Stimulated activated CD4-positive, alpha-beta T cell treated with anti-CD3 and anti-CD28 coated beads, TNF-alpha, amount 100 ng/mL, for 48 hours (primary cell): ENCODE measurements at regions not wholly inside any gene's neighbourhood (a gene's known extent, or its start where the extent isn't known, plus 50 kb on each side); places are given as distances from the start of the nearest gene placed in this dataset.

Source experiments
- DNase-seq, 3 donors: peaks; one replicate each; pipeline ENCODE4 v3.0.0-alpha.2; 2020; ENCODE audit warnings: low read depth in 3 of 3

DNA sequence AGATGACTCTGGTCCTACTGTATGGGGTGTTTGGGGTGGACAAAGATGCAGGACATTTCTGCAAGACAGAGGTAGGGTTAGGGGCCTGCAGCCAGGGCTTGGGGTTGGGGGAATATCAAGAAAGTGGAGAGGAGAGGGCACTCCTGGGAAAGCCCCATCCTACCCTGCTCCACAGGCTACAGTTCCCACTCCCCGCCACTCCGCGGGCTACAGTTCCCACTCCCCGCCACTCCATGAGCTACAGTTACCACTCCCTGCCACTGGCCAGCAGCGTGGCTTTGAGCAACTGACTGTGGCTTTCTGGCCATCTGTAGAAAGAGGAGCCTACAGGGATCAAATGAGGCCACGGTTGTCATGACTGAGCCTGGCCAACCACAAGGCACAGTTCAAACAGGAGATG, 93.8 kb upstream of the GRIK3 start:
- no peak for DNase-seq

DNA sequence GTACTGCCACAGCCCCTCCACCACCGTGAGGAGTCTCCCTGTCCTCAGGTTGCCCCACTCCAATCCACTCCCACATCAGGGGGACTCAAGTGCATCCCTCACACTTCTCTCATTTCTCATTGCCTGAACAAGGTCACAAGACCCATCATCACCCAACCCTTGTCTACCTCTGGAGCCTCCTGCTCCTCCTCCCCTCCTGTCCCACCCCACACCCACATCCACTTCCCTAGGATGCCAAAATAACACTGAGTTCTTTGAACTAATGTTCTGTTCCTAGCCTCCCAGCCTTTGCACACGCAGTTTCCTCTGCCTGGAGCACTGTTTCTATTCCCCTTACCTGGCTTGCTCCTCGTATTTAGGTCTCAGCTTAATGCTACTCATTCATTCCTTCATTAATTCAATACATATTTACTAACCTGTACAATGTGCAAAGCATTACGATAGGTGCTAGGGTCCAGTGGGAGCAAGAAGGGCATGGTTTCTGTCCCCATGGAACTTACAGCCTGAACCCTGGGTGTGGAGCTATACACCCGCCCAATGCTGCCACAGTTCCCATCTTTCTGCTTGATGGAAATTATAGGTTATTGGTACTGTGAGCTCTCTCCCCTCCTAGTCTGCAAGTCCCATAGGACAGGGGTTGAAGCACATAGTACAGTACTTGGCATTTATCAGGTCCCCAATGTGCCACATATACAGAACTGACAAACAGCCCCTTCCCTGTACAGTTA, 96.1 kb upstream of the GRIK3 start:
- no peak for DNase-seq

DNA sequence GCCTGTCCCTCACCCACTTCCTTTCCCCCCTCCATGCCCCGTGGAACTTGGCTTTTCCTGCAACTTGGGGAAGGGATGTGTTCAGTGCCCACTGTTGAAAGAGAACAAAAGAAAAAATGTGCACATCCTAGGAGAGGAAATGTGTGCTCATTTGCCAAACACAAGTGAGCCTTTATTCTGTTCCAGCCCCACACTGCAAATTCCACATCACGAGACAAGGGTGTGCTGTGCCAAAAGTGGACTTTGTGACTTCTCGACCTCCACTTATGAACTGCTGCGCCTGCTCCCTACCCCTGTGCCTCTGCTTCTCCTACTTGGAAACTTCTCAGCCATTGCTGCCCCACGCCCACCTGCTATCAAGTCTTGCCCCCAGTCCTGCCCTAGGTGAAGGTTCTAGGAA, 97.0 kb upstream of the GRIK3 start:
- DNase-seq: no peak

DNA sequence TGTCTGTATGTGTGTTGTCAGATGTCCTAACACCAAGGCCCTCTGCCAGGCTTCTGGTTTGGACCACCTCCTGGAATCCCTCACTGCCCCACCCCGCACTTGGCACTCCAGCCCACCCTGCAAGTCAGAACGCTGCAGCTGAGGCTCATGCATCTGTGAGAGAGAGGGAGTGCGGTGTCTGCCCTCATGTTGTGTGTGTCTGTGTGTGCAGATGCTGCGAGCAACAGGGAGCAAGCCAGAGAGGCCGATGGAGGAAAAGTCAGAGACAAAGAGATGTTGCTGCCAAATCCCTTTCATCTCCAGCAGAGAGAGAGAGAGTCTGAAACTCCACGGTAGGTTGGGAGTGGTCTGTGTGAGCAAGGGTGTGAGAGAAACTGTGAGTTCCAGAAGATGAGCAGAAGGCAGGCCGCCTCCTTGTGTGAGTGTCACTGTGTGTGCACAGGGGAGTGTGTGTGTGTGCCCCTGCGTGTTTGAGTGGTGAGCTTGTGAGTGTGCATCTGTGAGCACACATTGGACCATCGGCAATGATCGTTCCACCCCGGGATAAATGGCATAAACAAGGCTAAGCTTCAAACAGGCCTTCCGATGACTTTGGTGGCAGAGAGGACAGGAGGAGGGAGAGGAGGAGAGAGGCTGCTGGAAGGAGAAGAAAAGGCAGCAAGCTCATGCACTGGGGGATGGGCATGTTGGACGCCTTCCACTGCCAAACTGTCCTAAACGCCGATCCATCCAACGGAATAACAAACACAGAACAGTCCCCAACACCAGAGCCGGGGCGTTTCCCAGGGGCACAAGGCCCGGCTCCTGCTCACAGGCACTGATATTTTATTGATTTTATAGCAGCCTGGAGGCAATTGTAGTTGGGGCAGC, 99.2 kb upstream of the GRIK3 start:
- no peak for DNase-seq

DNA sequence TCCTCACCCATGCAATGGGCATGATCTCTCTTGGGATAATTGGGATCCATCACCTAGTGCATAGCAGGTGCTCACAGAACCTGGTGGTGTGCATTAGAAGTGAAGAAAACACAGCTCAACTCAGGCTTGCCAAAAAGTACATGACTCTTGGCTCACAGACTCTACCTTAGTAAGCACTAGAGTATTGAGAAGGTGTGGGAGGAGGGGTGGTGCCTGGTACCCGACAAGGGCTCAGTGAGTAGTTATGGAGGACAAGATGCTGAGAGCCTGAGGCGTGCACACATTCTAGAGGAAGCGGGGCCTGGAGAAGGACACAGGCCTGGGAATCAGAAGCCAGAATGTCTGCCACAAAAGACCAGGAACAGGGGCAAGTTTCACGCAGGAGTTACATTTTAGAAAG, 100.3 kb upstream of the GRIK3 start:
- no peak for DNase-seq

DNA sequence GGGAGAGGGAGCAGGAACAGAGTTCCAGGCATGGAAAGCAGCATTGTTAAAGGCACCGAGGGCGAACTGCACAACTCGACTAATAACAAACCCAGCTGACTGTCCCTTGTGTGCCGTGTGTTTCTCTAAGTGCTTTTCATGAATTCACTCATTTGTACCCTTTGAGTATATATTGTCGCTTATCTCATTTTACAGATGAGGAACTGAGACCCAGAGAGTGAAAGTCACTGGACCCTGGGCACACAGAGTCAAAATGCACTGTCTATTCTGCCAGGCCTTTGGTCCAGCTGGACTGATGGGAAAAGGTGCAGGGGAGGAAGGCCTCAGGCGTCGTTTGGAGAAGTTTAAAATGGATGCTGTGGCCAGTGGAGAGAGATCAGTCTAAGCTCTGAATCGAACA, 100.7 kb upstream of the GRIK3 start:
- DNase-seq: no peak

DNA sequence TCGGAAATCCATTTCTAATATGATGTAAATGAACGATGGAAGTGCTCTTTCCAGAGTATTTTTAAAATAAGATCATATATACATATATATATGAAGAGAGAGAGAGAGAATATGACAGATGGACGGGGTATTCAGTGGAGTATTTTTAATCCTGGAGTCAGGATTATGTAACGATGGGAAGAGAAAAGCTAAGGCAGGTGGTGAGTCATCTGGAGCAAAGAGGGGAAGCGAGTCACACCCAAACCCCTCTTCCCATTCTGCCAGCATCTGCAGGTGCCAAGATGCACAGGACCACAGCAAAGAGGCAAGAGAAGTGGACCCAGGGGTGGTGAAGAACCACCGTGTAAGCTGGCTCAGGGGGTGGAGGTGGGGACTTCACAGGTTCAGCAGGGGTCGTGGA, 102.7 kb upstream of the GRIK3 start:
- no peak for DNase-seq

DNA sequence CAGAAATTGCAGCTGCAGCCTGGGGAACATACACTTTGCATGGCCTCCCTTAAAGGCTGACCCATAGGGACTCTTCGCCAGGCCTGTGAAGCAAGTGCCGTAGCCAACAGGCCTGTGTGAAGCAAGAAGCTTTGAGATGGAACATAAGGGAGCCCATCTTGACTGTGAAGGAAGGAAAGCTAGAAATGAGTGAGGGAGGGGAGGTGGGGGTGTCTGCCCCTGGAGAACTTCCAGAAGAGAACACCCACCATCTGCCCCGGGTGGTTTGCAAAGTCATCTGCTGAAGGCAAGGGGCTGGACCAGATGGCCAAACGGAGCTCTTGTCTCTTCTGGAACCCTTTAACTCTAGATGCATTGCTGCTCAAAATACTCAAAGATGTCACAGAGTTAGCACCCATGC, 103.3 kb upstream of the GRIK3 start:
- no peak for DNase-seq

DNA sequence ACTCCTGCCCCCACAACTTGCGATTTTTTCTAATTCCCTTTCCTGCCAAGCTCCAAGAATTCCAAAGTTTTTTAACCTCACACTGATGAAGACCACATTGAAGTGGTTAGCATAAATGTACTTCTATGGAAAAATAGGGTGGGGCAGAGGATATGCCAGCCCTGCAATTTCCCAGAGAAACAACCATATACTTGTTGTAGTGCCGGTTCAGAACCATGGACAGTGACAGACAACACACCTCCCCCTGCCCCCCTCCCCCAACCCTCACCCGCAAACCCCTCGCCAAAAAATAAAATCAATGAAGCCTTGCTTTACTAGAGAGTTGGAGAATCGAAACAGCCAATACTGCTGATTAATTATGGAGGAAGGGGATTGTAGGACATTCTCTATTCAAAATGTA, 109.5 kb upstream of the GRIK3 start:
- DNase-seq: no peak

DNA sequence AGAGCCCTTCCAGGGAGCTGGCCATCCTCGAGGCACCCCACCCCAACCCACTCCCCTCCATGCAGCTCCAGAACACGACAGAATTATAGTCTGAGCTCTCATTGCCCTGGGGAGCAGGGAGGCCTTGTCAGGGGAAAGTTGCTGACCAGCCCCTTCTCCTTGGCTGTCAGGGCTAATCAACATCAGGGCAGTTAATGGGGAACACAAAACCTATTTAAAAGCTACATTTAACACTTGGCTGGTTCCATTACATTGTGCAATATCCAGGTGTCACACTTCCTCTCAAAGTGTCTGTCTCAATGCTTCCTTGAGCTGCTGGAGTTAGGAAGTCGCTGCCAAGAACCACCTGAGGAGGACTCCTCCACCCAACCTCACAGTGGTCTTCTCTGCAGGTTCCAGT, 111.8 kb upstream of the GRIK3 start:
- no peak for DNase-seq

DNA sequence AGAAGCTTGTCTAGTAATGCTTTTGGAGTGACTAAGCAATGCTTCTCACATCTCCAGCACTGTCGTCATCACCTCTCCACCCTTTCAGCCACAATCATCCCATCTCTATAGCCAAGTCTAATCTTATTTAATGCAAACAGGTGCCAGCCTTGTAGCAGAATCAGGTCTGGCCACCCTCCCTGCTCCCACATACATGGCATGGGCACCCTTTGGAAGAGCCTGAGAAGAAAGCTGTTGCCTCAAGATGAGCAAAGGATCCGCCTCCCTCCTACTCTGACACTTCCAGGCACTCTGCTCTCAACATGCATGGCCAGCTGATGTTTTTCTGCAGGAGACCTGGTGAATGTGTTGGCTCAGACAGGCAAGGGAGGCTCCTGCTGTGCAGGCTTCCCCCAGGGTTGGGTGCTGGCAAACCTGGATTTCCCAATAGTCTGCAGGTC, 113.1 kb upstream of the GRIK3 start:
- no peak for DNase-seq

DNA sequence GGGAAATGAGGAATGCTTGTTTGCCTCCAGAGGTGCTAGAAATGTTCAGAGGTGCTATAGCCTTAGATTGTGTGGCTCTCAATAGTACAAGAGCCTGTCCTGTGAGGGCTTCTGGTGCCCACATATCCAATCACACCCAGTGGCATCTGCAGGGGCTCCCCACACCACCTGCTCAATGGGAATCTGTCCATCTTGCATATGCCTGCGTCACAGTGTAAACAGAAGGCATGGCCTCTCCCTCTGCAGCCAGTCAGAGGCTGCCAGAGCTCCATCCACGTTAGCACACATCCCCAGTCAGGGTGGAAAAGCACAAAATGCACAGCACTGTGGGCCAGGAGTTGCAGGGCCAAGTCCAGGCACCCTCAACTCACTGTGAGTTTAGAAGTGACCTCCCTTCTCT, 113.6 kb upstream of the GRIK3 start:
- no peak for DNase-seq

DNA sequence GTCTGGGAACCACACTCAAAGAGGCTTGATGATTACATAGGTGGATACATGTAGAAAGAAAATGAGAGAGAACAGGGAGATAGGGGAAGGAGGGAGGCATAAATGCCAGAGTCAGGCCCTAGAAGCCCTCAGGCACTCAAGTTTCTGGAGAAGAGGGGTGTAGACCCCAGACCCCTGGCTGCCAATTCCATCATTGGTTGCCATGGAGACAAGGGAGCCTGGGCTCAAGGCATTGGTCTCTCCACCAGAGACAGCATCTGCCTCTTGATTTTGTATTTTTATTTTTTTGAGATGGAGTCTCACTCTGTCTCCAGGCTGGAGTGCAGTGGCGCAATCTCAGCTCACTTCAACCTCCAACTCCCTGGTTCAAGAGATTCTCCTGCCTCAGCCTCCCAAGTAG, 114.3 kb upstream of the GRIK3 start:
- DNase-seq: no peak

DNA sequence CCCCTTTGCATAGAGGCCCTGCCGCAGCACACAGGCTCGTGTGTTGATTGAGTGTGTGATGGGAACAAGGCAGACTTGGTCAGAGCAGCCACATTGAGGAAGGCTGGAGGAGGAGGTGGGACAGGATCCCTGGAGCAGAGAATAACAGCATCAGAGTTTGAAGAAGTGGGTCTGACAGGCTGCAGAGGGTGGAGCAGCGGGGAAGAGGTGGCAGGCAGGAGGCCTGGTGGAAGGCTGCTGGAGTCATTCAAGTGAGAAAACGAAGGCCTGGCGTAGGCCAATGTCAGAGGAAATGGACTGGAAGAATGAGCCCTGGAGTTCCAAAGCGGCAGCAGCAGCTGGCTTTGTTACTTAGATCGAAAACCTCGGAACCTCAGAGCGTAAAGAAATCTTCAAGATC, 115.0 kb upstream of the GRIK3 start:
- no peak for DNase-seq

DNA sequence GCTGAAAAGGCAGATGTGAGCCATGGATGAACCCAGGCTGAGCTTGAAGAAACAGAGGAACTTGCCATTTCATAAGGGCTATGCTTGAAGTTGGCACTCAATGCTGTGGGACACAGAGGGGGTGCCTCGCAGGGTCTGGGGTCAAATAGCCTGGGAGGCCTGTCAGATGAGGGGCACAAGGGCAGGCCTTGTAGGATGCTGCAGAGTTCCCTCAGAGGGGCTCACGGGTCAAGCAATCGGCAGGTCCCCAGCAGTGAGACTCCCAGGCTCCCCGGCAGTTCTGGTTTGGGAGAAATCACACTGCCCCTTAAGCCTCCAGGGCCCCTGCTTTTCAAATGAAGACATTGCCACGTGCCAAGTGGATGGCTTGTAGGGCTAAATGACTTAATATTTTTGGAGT, 116.7 kb upstream of the GRIK3 start:
- no peak for DNase-seq

DNA sequence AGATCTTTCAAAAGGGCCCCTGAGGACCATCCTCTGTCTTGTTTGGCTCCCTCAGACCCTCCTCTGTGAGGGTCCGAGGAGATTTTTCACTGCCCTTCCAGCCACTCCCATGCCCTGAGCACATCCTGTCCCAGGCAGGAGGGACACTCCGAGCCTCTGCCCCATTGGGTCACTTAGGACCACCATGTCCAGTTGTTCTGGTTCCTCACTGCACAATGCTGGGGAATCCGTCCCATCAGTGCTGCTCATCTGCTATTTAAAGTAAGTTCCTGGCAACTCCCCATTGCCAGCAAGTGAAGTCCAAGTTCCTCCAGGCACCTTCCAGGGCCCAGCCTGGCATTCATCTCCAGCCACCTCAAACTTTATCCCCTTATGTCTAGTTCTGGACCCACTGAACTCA, 117.5 kb upstream of the GRIK3 start:
- no peak for DNase-seq

DNA sequence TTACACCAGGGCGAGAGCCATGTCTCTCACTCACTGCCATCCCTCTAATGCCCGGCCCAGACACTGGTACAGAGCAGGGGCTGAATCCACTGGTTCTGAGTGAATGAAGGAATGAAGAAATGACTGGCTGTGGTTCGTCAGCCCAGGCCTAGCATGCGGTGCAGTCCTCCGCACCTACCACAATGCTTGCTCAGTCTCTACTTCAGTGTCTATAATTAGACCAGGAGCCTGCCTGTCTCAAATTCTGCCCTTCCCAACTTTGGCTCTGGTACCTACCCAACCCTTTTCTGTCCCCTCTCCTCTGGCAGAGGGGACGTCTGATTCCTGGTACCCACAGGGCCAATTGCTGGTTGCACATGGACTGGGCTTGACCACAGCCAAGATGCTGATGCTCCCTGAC, 118.2 kb upstream of the GRIK3 start:
- DNase-seq: no peak

DNA sequence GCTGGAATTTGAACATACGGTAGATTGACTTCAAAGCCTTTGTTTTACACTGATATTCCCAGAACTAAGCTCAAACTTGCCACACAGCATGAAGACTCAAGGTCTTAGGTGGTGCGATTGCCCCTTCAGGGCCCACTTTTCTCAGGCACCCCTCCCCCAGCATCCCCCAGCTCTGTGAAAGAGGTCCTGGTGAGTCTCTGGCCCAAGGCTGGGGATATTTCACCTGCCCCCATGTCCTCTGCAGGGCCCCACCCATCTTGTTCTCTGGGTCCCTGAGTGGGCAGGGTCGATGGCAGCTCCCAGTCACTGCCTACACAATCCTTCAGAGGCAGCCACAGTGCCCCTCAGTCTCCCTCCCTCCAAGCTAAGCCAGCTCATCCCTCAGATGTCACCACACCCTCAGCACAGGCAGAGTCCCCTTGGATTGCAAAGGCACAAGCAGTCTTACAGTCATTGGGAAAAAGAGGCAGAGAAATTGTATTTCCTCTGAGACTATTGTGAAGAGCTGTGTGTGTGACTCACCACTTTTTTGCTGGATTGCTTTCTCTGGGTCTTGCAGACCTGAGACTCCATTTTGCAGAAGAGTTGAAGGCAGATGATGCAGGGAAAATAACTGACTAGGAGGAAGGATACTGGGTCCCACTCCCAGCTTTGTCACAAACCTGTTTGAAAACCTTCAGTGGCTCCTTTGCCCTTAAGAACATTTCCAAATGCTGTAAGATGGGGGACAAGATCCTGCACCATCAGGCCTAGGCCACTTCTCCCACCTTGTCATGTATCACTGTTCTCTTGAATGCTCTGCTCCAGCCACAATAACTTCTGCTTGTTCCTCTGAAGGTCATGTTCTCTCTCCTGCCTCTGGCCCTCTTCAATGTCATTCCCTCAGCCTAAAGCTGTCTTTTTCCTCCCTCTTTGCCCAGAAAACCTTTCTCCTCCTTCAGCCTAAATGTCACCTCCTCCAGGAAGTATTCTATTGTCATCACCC, 119.1 kb upstream of the GRIK3 start:
- DNase-seq: no peak

DNA sequence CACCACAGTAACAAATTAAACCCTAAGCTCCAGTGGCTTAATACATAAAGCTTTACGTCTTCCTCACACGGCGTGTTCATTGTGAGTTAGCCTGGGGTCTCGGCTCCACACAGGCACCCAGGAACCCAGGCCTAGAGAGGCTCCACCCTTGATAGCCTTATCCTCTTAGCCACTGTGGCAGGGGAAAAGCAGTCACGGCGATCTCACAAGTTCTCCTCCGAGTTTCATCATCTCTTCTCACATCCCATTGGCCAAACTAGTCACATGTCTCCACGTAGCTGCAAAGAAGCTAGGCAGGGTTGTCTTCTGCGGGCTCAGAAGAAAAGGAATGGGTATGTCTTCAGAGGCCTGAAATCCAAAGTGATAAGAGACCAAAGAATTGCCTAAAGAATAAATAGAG, 122.3 kb upstream of the GRIK3 start:
- no peak for DNase-seq

DNA sequence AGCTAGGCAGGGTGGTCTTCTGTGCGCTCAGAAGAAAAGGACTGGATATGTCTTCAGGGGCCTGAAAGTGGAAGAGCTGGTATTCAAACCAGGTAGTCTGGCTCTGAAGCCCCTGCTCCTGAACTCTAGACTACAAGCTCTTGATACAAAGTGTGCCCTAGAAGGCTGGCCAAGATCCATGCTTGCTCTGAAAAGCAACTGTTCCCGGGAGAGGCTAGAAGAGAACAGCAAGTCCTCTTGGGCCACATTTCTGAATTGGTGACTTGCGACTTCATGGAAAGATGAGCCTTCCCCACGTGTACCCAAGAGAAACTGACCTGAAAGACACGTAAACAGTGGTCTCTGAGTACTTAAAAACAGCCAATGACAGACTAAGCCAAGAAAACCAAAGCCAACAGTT, 123.3 kb upstream of the GRIK3 start:
- no peak for DNase-seq

DNA sequence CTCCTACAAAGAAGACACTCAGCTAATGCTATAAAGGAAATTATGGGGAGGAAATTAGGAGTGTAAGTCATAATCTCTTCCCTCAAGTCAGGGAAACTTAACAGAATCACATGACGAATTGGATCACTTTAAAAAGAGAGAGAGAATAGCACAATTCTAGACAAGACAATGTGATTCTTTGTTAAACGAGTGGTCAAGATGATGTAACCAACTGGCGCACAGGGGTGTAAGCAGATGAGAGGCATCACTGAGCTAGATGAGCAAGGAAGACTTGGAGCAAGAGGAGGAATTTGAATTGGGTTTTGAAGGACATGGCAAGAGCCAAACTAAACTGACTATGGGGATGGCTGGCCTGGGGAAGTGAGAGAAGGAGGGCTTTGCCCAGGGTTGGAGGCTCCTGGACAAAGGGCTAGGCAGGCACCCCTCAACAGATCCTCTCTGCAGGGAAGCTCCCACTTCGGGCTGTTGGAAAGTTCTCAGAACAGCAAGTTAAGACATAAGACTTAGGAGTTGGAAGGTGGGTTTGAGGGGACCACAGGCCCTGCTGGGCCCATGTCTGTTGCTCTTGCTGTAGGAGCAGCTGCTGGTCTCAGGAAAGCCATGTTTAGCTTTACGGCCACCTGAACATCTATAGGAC, 123.9 kb upstream of the GRIK3 start:
- DNase-seq: no peak

DNA sequence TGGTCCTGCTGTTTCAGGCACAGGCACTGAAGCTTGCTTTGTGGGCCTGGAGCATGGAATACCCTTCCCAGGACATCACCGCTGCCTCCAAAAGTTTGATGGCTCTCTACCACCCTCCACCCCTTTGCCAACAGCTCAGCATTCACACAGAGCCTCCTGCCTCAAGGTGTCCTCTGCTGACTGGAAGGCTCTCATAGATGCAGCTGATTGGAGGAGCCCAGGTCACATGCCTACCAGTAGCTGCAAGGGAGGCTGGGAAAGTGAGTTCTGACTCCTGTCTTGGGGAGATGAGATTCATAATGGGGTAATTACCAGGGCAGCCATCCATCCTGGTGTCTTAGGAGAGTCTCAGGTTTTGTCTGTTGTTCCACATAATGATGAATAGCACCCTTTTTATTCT, 124.8 kb upstream of the GRIK3 start:
- no peak for DNase-seq
